ENCODE measurements at regions not wholly inside any gene's neighbourhood (a gene's known extent, or its start where the extent isn't known, plus 50 kb on each side); places are given as distances from the start of the nearest gene placed in this dataset.
A peak's percentile ranks its signal among the peaks of the same experiment; 100 is the strongest.

GRCh38 chr12:27907766-27908165, 64.8 kb downstream of the PTHLH start:
- CTCF ChIA-PET, result no interaction called here
- peaks cover 3% of the 10 kb centered on the region for H3K9me3 Mint-ChIP-seq

GRCh38 chr12:27906658-27907473, 65.7 kb downstream of the PTHLH start:
- no peak for DNase-seq
- H3K9me3 Mint-ChIP-seq, result peaks cover 3% of the 10 kb centered on the region
- intact Hi-C loops (cut with micrococcal nuclease), result no loop called here
- no peak overlapping the region for H3K4me3 Mint-ChIP-seq
- ChIA-PET POLR2A (interaction anchor here (0.5 kb wide), 1 partner anchor 230 kb away, joined by 3 read pairs; no protein-coding TSS in a partner anchor), CTCF (no interaction called here)
- H3K4me1 Mint-ChIP-seq (ENCODE audit: low read depth), result no peaks in the 10 kb centered on the region
- no peaks in the 10 kb centered on the region for H3K36me3 Mint-ChIP-seq
- peaks cover 8% of the 10 kb centered on the region for H3K27me3 Mint-ChIP-seq
- no peak overlapping the region for H3K27ac Mint-ChIP-seq

More at GRCh38 chr12:27907766-27908165, 64.8 kb downstream of the PTHLH start:
- Mint-ChIP-seq H3K4me3 (no peak overlapping the region), H3K4me1 (ENCODE audit: low read depth) (no peaks in the 10 kb centered on the region), H3K36me3 (no peaks in the 10 kb centered on the region), H3K27ac (no peak overlapping the region), H3K27me3 (peaks cover 8% of the 10 kb centered on the region)
- no peak for DNase-seq
- intact Hi-C loops (cut with micrococcal nuclease), result no loop called here
- POLR2A ChIA-PET, result no interaction called here

GRCh38 chr12:27906127-27906500, 66.4 kb downstream of the PTHLH start:
- ChIA-PET CTCF (interaction anchor here (0.8 kb wide), 1 partner anchor 84 kb away, joined by 3 read pairs; no protein-coding TSS in a partner anchor), POLR2A (interaction anchor here (0.5 kb wide), 1 partner anchor 231 kb away, joined by 3 read pairs; no protein-coding TSS in a partner anchor)
- H3K36me3 Mint-ChIP-seq, result no peaks in the 10 kb centered on the region
- H3K9me3 Mint-ChIP-seq, result peaks cover 3% of the 10 kb centered on the region
- H3K4me1 Mint-ChIP-seq (ENCODE audit: low read depth), result no peaks in the 10 kb centered on the region
- peaks cover 6% of the 10 kb centered on the region for H3K27me3 Mint-ChIP-seq
- H3K4me3 Mint-ChIP-seq, result no peak overlapping the region
- no peak overlapping the region for H3K27ac Mint-ChIP-seq
- intact Hi-C loops (cut with micrococcal nuclease), result no loop called here
- DNase-seq, result no peak

GRCh38 chr12:27905285-27906126, 67.0 kb downstream of the PTHLH start:
- Mint-ChIP-seq H3K27ac (no peak overlapping the region), H3K4me3 (no peak overlapping the region), H3K36me3 (no peaks in the 10 kb centered on the region), H3K4me1 (ENCODE audit: low read depth) (no peaks in the 10 kb centered on the region), H3K9me3 (peaks cover 3% of the 10 kb centered on the region), H3K27me3 (peaks cover 6% of the 10 kb centered on the region)
- intact Hi-C loops (cut with micrococcal nuclease), result no loop called here
- CTCF ChIA-PET, result interaction anchor here (0.8 kb wide), 1 partner anchor 84 kb away, joined by 3 read pairs; no protein-coding TSS in a partner anchor
- DNase-seq, result no peak
- POLR2A ChIA-PET, result no interaction called here

- Mint-ChIP-seq H3K9me3 (peaks cover 3% of the 10 kb centered on the region), H3K27me3 (peaks cover 4% of the 10 kb centered on the region), H3K36me3 (no peaks in the 10 kb centered on the region), H3K4me3 (no peak overlapping the region), H3K27ac (no peak overlapping the region), H3K4me1 (ENCODE audit: low read depth) (peaks cover 6% of the 10 kb centered on the region)
- no peak for DNase-seq
- intact Hi-C loops (cut with micrococcal nuclease), result no loop called here
- ChIA-PET CTCF (interaction anchor here (0.9 kb wide), 1 partner anchor 170 kb away, joined by 4 read pairs; no protein-coding TSS in a partner anchor), POLR2A (no interaction called here)
Measured at GRCh38 chr12:27902651-27903050, 69.9 kb downstream of the PTHLH start.

- H3K4me3 Mint-ChIP-seq, result no peak overlapping the region
- peaks cover 4% of the 10 kb centered on the region for H3K27me3 Mint-ChIP-seq
- H3K4me1 Mint-ChIP-seq (ENCODE audit: low read depth), result peaks cover 6% of the 10 kb centered on the region
- CTCF ChIA-PET, result no interaction called here
- POLR2A ChIA-PET, result no interaction called here
- peaks cover 3% of the 10 kb centered on the region for H3K9me3 Mint-ChIP-seq
- H3K36me3 Mint-ChIP-seq, result no peaks in the 10 kb centered on the region
- no peak for DNase-seq
- intact Hi-C loops (cut with micrococcal nuclease), result no loop called here
- no peak overlapping the region for H3K27ac Mint-ChIP-seq
Measured at GRCh38 chr12:27901959-27902358, 70.6 kb downstream of the PTHLH start.

- POLR2A ChIA-PET, result no interaction called here
- intact Hi-C loops (cut with micrococcal nuclease), result no loop called here
- Mint-ChIP-seq H3K4me3 (no peak overlapping the region), H3K27me3 (peaks cover 4% of the 10 kb centered on the region), H3K36me3 (no peaks in the 10 kb centered on the region), H3K9me3 (peaks cover 2% of the 10 kb centered on the region), H3K4me1 (ENCODE audit: low read depth) (peaks cover 6% of the 10 kb centered on the region), H3K27ac (no peak overlapping the region)
- CTCF ChIA-PET, result interaction anchor here (0.5 kb wide), 1 partner anchor 203 kb away, joined by 3 read pairs; no protein-coding TSS in a partner anchor
- DNase-seq, result no peak
Measured at GRCh38 chr12:27900920-27901879, 71.3 kb downstream of the PTHLH start.

GRCh38 chr12:27899151-27899661, 73.3 kb downstream of the PTHLH start:
- no peak overlapping the region for H3K27ac Mint-ChIP-seq
- intact Hi-C loops (cut with micrococcal nuclease), result no loop called here

GRCh38 chr12:27898022-27898421, 74.5 kb downstream of the PTHLH start:
- no peak for DNase-seq
- POLR2A ChIA-PET, result no interaction called here
- H3K27ac Mint-ChIP-seq, result no peak overlapping the region
- H3K36me3 Mint-ChIP-seq, result no peaks in the 10 kb centered on the region
- no peak overlapping the region for H3K4me3 Mint-ChIP-seq
- intact Hi-C loops (cut with micrococcal nuclease), result no loop called here
- peaks cover 6% of the 10 kb centered on the region for H3K4me1 Mint-ChIP-seq (ENCODE audit: low read depth)
- CTCF ChIA-PET, result no interaction called here
- peaks cover 7% of the 10 kb centered on the region for H3K27me3 Mint-ChIP-seq
- H3K9me3 Mint-ChIP-seq, result no peaks in the 10 kb centered on the region

More at GRCh38 chr12:27899151-27899661, 73.3 kb downstream of the PTHLH start:
- POLR2A ChIA-PET, result no interaction called here
- DNase-seq, result peak; percentile 20
- CTCF ChIA-PET, result interaction anchor here (0.6 kb wide), 1 partner anchor 655 kb away, joined by 5 read pairs; no protein-coding TSS in a partner anchor
- peaks cover 6% of the 10 kb centered on the region for H3K4me1 Mint-ChIP-seq (ENCODE audit: low read depth)
- H3K36me3 Mint-ChIP-seq, result no peaks in the 10 kb centered on the region
- no peak overlapping the region for H3K4me3 Mint-ChIP-seq
- H3K9me3 Mint-ChIP-seq, result no peaks in the 10 kb centered on the region
- H3K27me3 Mint-ChIP-seq, result peaks cover 7% of the 10 kb centered on the region

- no peak overlapping the region for H3K4me3 Mint-ChIP-seq
- H3K9me3 Mint-ChIP-seq, result no peaks in the 10 kb centered on the region
- no peak overlapping the region for H3K27ac Mint-ChIP-seq
- no peak for DNase-seq
- peaks cover 7% of the 10 kb centered on the region for H3K27me3 Mint-ChIP-seq
- H3K4me1 Mint-ChIP-seq (ENCODE audit: low read depth), result peaks cover 6% of the 10 kb centered on the region
- POLR2A ChIA-PET, result no interaction called here
- intact Hi-C loops (cut with micrococcal nuclease), result no loop called here
- no peaks in the 10 kb centered on the region for H3K36me3 Mint-ChIP-seq
- CTCF ChIA-PET, result interaction anchor here (0.6 kb wide), 1 partner anchor 74 kb away, joined by 3 read pairs; no protein-coding TSS in a partner anchor
Measured at GRCh38 chr12:27896419-27896990, 76.0 kb downstream of the PTHLH start.

GRCh38 chr12:27894309-27894708, 78.2 kb downstream of the PTHLH start:
- no peak for DNase-seq
- H3K9me3 Mint-ChIP-seq, result no peaks in the 10 kb centered on the region
- H3K27me3 Mint-ChIP-seq, result peaks cover 4% of the 10 kb centered on the region
- intact Hi-C loops (cut with micrococcal nuclease), result no loop called here
- H3K4me1 Mint-ChIP-seq (ENCODE audit: low read depth), result peaks cover 4% of the 10 kb centered on the region
- no peak overlapping the region for H3K4me3 Mint-ChIP-seq
- H3K36me3 Mint-ChIP-seq, result no peaks in the 10 kb centered on the region
- no peak overlapping the region for H3K27ac Mint-ChIP-seq
- POLR2A ChIA-PET, result no interaction called here
- CTCF ChIA-PET, result no interaction called here
